HepG2 (cell line): ENCODE measurements at regions not wholly inside any gene's neighbourhood (a gene's known extent, or its start where the extent isn't known, plus 50 kb on each side); places are given as distances from the start of the nearest gene placed in this dataset.

Experiments
- ASH2L ChIP-seq: fragments of 300-600, 200-600 bp; sonication (generic); IDR thresholded peaks from 2 replicates; pipeline ENCODE4 v1.7.0; 2017; ENCODE audit warnings: low read depth, mild to moderate bottlenecking, moderate library complexity, mixed read lengths, low read length; ENCODE audit not compliant: insufficient read length
- ATF2 ChIP-seq: sonication (generic); formaldehyde crosslinking; IDR thresholded peaks from 2 replicates; pipeline ENCODE4 v1.4.0; 2020; ENCODE audit warnings: missing genetic modification reagents
- EP300 ChIP-seq, 3 experiments: sonication (generic) in 1 of 3; formaldehyde crosslinking in 1 of 3; IDR thresholded peaks; 2 replicates each; pipeline versions ENCODE4 v1.5.1 to v1.6.1; 2011 to 2020; ENCODE audit warnings: low read depth in 2 of 3, low read length in 2 of 3, borderline replicate concordance in 1 of 3, improper control_type of control experiment in 1 of 3, mild to moderate bottlenecking in 1 of 3, missing genetic modification reagents in 1 of 3, moderate library complexity in 1 of 3
- HOMEZ ChIP-seq: IDR thresholded peaks from 2 replicates; pipeline ENCODE4 v1.6.1; 2016; ENCODE audit warnings: low read depth
- MYNN ChIP-seq: sonication (generic); formaldehyde crosslinking; IDR thresholded peaks from 2 replicates; pipeline ENCODE4 v1.4.0; 2020; ENCODE audit warnings: mild to moderate bottlenecking, low read depth, missing genetic modification reagents
- NR2F6 ChIP-seq, 2 experiments: IDR thresholded peaks; 2 replicates each; pipeline ENCODE4 v1.6.1; 2016; ENCODE audit warnings: antibody characterized with exemption in 1 of 2, mild to moderate bottlenecking in 1 of 2
- POLR2A ChIP-seq, 2 experiments: IDR thresholded peaks; 2 replicates each; pipeline ENCODE4 v1.6.1; 2011; ENCODE audit warnings: low read depth in 2 of 2, low read length in 2 of 2, mild to moderate bottlenecking in 1 of 2, moderate library complexity in 1 of 2; ENCODE audit not compliant: insufficient read depth in 1 of 2
- RAD51 ChIP-seq: fragments of 450-650 bp; IDR thresholded peaks from 2 replicates; pipeline ENCODE4 v1.6.1; 2016; ENCODE audit warnings: borderline replicate concordance
- ZBTB1 ChIP-seq: sonication (generic); formaldehyde crosslinking; IDR thresholded peaks from 2 replicates; pipeline ENCODE4 v1.4.0; 2020; ENCODE audit warnings: missing genetic modification reagents, borderline replicate concordance
- ZFP41 ChIP-seq: sonication (generic); formaldehyde crosslinking; IDR thresholded peaks from 2 replicates; pipeline ENCODE4 v1.4.0; 2020; ENCODE audit warnings: mild to moderate bottlenecking, missing genetic modification reagents, borderline replicate concordance
- ZNF350 ChIP-seq: sonication (generic); formaldehyde crosslinking; IDR thresholded peaks from 2 replicates; pipeline ENCODE4 v1.4.0; 2020; ENCODE audit warnings: mild to moderate bottlenecking, low read depth, missing genetic modification reagents, borderline replicate concordance
- ZNF468 ChIP-seq: sonication (generic); formaldehyde crosslinking; IDR thresholded peaks from 2 replicates; pipeline ENCODE4 v1.8.0; 2022; ENCODE audit warnings: mild to moderate bottlenecking, moderate library complexity, missing genetic modification reagents
- TF ChIP-seq, protein P1 (sequence below): sonication (generic); formaldehyde crosslinking; IDR thresholded peaks from 2 replicates; pipeline ENCODE4 v1.4.0; 2020; ENCODE audit warnings: missing genetic modification reagents

- no peak for TF ChIP-seq POLR2A (IDR thresholded peaks at IDR 0.05; ENCODE audit: insufficient read depth in 1 of 2, low read depth in 2 of 2, low read length in 2 of 2)
- TF ChIP-seq ZFP41 (CRISPR knock-in tag): no peak
- no peak for TF ChIP-seq ZNF468
- no peak for TF ChIP-seq RAD51
- no peak for TF ChIP-seq EP300 (IDR thresholded peaks at IDR 0.05; ENCODE audit: low read depth in 2 of 2, low read length in 2 of 2)
- TF ChIP-seq EP300 (CRISPR knock-in tag; IDR thresholded peaks at IDR 0.05; ENCODE audit: borderline replicate concordance): no peak
- no peak for TF ChIP-seq ZNF350 (CRISPR knock-in tag)
- no peak for TF ChIP-seq MYNN (CRISPR knock-in tag)
- no peak for TF ChIP-seq ASH2L
- TF ChIP-seq ZBTB1 (CRISPR knock-in tag): no peak
- TF ChIP-seq HOMEZ (CRISPR knock-in tag): no peak
- TF ChIP-seq NR2F6 (IDR thresholded peaks at IDR 0.05): no peak
- no peak for TF ChIP-seq NR2F6 (CRISPR knock-in tag; IDR thresholded peaks at IDR 0.05)
- no peak for TF ChIP-seq ATF2 (CRISPR knock-in tag)
- TF ChIP-seq, protein P1, sequence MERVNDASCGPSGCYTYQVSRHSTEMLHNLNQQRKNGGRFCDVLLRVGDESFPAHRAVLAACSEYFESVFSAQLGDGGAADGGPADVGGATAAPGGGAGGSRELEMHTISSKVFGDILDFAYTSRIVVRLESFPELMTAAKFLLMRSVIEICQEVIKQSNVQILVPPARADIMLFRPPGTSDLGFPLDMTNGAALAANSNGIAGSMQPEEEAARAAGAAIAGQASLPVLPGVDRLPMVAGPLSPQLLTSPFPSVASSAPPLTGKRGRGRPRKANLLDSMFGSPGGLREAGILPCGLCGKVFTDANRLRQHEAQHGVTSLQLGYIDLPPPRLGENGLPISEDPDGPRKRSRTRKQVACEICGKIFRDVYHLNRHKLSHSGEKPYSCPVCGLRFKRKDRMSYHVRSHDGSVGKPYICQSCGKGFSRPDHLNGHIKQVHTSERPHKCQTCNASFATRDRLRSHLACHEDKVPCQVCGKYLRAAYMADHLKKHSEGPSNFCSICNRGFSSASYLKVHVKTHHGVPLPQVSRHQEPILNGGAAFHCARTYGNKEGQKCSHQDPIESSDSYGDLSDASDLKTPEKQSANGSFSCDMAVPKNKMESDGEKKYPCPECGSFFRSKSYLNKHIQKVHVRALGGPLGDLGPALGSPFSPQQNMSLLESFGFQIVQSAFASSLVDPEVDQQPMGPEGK (CRISPR knock-in tag): no peak
These were observed 55.7 kb upstream of the SMAD6 start for GRCh38 chr15:66646308-66646707.
